GM18519 (cell line): ENCODE measurements at regions not wholly inside any gene's neighbourhood (a gene's known extent, or its start where the extent isn't known, plus 50 kb on each side); places are given as distances from the start of the nearest gene placed in this dataset.
A peak's percentile ranks its signal among the peaks of the same experiment; 100 is the strongest.
"Not testable (repeated sequence)": the region's sequence is repeated elsewhere in the genome, so short reads cannot be mapped to it uniquely, and the experiment has no call there.

Source experiments
- ATAC-seq: cut with Tn5 transposase; IDR thresholded peaks from one replicate; pipeline ENCODE4 v1.9.1; 2021; ENCODE audit warnings: mild to moderate bottlenecking, moderate library complexity; ENCODE audit not compliant: unreplicated experiment, low FRiP score

DNA sequence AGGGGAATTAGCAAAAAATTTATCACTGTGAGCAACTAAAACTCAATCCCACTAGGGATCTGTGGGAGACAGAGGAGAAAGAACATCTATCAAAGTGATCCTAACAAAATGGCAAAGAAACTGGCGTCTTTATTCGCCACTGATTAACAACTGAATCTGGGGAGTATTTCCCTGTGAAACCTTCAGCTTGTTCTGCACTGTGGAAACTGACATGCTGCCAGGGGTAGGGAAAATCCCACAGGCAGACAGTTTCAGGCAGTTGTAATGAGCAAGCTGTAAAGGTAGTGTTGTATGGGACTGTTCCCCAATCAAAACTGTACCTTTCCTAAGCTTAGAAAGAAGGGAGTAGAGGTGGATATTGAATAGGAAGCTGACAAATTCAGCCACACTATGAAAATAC, 611.7 kb downstream of the VGLL3 start:
- no peak for ATAC-seq

DNA sequence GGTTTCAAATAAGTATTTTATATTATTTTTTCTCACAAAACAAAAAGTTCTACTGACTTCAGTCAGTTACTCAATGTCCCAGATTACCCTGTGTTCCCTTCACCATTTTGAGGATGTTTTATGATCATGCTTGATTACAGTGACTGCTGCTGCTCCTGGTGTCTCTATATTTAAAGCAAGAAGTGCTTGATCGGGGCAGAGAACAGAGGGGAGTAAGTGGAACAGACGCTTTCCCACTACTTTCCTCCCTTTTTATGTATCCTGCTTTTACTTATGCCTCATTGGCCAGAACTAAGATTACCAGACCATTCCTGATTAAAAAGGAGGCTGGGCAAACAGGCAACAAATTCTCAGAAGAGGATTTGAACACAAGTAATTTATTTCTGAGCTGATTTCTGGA, 612.1 kb downstream of the VGLL3 start:
- no peak for ATAC-seq

DNA sequence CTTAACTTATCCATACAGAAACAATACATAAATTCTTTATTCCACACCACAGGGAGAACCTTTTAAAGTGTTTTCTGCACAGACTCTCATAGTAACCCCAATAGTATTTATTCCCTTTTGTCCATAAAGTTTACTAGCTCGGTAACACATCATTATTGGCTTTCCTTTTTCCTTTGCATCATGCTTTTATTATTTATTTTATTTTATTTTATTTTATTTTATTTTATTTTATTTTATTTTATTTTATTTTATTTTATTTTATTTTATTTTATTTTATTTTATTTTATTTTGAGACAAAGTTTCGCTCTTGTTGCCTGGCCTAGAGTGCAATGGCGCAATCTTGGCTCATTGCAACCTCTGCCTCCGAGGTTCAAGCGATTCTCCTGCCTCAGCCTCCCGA, 655.4 kb downstream of the VGLL3 start:
- not testable (repeated sequence) for ATAC-seq

DNA sequence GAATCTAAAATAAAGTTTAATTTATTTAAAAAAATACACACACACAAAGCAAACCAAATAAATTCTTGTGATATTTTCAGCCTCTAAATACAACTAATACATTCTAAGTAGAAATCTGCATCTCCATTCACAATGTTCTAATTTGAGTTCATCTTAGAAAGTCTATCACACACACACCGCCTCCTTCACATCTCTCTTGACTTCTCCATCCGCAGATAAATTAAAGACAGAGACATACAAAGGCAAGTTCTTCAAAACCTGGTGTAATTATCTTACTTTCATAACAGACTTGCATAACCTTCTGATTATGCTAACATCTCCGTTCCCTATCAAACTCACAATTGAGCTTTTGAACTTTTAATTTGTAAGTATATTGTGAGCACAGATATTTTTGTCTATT, 657.3 kb downstream of the VGLL3 start:
- no peak for ATAC-seq

DNA sequence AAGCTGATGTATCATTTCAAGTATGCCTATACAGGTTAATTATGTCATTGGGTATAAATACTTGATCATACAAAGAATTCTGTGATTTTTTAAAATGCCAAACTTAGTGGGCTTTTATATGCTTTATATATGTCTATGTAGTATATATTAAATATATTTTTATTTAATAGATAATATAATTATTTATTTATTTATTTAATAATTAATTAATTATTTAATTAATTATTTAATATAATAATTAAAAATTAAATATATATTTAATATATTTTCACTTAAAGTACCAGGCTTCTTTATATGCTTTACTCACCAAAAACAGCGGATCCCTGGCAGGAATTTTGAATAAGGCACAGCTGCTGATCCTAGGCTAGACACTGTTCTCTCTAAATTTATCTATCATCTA, 687.0 kb downstream of the VGLL3 start:
- no peak for ATAC-seq

DNA sequence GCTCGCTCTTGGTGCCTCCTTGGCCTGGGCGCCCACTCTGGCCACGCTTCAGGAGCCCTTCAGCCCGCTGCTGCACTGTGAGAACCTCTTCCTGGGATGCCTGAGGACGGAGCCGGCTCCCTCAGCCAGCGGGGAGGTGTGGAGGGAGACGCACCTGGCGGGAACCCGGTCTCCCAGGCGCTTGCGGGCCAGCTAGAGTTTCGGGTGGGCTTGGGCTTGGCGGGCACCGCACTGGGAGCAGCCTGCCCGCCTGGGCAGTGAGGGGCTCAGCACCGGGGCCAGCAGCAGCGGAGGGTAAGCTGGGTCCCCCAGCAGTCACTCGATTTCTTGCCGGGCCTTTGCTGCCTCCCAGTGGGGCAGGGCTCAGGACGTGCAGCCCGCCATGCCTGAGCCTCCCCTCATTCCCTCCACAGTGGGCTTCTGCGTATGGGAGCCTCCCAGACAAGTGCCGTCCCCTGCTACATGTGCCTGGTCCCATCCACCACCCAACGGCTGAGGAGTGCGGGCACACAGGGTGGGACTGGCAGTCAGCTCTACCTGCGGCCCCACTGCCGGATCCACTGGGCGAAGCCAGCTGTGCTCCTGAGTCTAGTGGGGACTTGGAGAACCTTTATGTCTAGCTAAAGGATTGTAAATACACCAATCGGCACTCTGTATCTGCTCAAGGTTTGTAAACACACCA, 708.7 kb downstream of the VGLL3 start:
- ATAC-seq = no peak

DNA sequence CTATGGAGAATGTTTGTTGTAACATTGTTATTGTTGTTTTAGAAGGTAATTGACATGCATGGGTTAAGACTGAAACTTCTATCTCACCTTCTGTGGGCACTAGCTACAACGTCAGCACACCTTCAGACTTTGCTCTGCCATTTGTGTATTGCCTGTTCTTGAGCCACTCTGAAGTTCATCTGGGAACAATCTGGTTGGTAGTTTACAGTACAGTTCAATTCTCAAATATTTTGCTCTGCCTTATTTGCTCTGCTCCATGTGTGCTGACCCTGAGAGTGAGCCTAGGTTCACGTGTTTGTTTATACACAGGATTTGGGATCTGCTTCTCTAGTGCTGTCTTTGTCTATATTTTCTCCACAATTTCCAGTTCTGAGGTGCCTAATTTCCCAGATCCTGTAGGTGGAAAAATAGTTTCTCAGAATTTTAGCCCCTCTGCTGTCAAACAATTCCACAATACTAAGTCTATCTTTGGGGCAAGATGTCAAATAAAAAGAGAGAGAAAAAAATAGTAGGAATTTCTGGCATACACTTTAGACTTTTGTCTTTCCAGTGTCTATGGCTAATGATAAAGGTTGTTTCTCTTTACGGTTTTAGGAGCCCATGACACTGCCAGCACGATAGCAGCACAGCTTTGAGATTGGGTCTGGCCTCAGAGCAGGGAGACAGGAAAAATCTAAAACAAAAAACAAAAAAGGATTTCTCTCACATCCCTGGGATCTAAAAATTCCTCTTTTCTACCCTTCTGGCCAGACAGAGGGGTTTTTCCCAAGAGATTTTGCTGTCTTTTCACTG, 721.4 kb downstream of the VGLL3 start:
- no peak for ATAC-seq

DNA sequence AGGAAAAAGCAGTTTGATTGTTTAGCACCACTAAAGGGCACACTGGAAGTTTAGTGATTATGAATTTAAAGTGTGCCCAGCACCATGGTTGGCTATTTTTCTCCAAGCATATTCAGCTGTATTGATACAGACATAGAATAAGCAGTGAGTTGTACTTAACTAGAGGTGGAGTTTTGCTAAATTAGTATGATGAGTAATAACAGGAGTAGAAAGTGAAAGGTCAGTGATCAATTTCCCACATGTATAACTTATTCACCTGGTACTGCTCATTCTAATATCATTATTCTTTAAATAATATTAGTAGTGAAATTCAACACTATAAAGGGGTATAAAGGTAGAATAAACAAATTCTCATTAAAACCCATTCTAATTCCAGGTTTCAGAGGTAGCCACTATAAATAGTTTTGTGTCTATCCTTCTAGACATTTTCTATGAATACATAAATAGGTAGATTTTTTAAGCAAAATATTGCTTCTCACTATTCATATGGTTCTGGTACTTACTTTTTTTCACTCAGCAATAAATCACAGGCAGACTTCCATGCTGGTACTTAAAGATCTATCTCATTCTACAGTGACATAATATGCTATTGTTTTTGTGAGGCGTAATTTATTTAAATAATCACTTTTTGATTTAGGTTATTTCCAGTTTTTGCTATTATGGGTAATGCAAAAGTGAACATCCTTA, 732.9 kb downstream of the VGLL3 start:
- ATAC-seq = peak; percentile 51

DNA sequence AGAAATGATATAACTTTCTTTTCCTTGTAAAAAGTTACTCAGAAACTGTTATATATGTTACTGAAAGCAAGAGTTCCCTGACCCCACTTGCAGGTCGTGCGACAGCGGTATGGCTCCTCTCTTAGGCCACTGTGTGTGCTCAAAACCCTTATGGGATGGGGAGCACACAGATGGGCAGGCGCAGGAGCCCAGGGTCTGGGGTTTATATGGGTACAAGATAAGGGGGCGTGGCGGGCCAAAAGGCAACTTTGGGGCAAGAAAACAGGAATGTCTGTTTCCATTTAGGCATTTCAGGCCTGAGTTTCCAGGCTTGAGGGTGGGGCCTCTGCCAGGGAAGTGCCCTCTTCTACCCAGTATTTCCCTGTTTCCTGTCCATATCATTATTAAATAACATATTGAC, 736.5 kb downstream of the VGLL3 start:
- ATAC-seq = no peak

DNA sequence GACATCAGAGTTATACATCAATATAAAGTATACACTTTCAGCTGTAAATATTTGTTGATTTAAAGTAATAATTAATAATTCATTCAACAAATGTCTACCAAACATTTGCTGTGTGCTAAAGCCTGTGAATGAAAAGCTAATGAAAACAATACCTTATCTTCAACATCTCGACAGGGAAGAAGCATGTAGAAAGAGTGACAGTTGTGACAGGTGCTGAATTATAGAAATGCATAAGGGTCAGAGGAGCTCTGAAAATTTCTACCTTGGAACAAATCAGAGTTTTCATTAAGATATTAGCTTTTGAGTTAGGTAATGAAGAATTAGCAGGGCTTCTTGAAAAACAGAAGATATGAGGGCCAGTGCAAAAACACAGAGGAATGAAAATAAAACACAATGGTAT, 739.2 kb downstream of the VGLL3 start:
- ATAC-seq = no peak

DNA sequence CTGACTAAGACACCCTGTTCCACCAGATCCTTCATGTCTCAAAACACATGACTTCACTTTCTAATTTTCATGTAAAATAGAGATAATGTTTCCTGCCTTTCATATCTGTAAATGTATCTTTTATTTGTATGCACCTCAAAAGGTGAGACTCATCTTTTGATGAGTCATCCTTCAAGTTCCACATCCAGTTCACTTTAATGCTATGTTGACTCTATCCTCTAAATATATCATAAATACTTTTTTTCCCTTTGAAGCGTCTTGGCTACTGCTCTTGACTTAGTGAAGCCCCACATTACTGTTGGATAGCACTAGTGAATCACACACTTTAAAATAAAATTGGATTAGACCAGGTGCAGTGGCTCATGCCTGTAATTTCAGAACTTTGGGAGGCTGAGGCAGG, 741.1 kb downstream of the VGLL3 start:
- ATAC-seq = no peak

DNA sequence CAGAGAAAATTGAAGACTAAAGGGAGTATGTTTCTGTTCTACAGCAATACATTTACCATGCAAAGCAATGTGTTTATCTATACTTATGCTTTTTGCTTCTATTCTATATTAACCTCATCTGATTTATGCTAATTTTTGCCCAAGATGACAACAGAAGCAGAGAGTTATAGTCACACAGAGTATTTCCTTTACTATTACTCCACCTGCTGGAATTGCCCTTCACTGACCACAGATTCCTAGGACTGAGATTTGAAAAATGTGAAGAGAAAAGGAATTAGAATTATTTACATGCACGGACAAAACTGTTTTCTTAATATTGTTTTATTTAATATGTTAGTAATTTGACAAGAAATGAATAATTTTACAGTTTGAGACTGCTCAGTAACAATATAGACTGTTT, 745.6 kb downstream of the VGLL3 start:
- ATAC-seq = no peak

DNA sequence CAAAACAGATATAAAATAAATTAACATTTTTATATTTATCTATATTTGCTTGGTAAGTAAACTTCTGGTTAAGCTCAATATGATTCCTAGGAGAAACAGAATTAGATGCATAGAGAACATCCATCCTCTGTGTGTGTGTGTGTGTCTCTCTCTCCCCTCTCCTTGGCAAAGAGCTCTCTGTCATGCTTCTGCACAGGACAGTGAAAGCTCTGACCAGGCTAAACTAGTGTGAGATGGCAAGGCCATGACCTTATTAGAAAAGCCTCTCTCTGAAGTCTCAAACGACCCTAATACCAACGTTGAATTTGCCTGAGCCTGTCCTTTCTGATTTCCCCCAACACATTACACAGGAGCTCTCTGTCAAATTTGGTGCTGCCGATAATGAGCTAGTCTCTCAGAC, 746.0 kb downstream of the VGLL3 start:
- no peak for ATAC-seq

DNA sequence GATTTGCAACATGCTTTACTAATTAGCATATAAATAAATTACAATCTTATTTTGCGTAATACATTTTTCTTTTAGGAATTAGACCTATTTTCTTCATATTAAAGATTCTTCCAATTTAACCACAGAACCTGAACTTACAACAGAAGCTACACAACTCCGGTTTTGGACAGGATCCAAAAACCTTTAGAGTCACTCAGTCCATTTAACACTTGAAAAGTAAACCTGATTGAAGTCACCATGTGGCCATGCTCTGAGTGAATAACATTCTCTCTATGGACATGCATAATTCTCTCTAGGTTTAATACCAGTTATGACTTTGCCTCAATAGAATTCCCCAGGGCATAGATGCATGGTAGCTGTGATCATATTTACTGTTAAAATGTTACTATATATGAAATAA, 751.0 kb downstream of the VGLL3 start:
- ATAC-seq = no peak

DNA sequence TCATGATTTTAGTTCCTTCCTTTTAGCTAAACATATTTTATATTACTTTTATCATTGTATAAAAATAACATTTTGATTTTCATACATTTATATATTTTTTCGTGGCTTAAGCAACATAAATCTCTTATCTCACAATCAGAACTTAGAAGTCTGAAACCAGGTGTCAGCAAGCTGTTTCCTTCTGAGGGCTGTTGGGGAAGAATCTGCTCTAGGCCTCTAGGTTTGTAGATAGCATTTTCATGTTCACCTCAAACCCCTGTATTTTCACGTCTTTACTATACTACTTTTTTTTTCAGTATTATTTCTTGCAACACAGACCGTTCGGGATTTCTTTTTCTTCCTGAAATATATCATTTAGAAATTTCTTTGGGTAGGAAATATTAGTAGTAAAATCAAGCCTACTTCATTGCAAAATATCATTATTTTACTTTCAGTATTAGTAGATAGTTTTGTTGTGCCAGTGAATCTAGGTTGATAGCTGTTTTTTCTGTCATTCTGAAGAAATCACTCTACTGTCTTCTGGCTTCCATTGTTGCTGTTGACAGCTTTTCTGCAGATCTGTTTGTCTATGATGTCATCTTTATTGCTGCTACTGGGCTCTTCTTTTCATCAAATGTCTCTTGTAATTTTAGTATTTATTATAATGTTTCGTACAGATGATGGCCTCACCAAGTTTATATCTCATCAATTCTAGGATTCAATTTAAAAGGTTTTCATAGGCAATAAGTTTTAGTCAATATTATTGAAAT, 756.3 kb downstream of the VGLL3 start:
- ATAC-seq = no peak

DNA sequence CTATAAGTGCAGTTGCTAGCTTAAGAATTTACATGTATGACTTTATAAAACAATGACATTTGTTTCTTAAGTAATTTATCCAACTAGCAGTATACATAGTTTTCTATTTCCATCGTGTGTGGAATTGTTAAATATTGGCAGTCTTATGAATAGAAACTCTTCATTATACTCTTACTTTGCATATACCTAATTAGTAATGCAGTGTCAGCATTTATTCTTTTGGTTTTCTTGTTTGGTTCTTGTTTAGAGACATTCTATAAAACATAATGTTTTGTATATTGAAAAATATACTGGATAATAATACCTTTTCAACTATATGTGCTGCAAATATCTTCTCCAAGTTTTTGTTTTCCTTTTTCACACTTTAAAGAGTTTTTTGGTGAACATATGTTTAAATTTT, 760.2 kb downstream of the VGLL3 start:
- ATAC-seq = no peak

DNA sequence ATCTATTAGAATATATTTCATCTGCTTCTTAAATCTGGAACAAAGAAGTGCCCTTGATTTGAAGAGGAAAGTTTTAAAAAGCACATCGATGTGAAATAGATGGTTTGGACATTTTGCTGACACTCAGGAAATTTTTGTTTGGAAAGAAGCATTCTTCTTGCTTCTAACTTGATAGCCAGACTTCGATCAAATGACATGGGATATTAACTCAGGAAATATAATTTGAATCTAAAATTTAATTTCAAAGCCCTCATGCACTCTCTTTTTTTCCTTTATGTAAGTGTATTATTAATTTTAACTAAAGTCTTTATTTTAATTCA, 761.2 kb downstream of the VGLL3 start:
- ATAC-seq = no peak

DNA sequence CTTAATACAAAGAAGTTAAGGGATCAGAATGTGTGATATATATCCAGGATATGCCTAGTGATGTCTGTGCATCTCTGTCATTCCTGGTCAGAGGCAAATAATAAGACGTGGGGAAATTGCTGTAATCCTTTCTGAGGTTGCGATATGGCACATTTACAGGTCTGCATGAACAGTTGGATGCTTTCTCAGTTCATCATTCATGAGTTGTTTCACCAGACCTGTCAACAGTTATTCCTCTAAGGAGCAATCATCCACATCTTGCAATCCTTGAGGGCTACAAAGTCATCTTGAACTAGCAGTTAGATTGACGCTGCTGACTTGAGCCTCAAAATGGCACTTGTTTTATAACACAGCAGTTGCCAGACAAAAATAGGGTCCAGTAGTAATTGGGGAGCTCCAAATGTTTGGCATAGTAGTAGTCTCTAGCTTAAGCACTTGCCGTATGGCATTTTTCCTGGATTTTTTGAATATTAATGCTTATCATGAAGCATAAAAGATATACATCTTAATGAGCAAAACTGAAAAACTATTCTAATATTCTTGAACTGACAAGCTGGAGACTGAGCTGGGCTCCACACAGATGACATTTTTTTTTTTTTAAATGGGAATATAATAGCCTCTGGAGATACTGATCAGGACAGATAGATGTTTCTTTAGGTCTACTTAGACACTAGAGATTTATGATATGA, 761.7 kb downstream of the VGLL3 start:
- ATAC-seq = no peak

DNA sequence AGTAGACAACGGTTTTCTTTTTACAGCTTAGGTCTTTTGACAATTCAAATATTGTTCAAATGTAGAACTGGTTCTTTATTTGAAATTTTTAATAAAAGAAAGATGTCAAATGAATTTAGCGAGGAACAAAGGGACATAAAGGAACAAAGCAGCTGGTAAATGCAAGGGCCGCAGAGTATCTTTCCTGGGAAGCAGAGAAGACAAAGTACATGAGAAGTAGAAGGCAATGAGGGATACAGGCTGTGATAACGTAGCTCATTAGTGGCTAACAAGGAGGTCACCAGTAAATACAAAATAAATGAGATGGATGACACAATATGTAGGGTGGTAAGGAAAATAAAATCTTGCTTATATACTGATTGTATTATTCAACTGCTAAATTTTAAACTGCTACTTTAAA, 762.8 kb downstream of the VGLL3 start:
- ATAC-seq = no peak

DNA sequence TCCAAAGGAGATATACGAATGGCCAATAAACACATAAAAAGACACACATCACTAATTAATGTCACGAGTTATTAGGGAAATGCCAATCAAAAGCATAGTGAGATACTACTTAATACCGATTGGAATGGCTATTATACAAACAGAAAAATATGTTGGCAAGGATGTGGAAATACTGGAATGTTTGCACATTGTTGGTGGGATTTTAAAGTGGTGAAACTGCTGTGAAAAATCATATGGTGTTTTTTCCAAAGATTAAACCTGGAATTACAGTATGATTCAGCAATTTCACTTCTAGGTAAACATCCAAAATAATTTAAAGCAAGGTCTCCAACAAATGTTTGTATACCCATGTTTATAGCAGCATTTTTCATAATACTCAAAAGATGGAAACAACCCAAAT, 765.5 kb downstream of the VGLL3 start:
- no peak for ATAC-seq

DNA sequence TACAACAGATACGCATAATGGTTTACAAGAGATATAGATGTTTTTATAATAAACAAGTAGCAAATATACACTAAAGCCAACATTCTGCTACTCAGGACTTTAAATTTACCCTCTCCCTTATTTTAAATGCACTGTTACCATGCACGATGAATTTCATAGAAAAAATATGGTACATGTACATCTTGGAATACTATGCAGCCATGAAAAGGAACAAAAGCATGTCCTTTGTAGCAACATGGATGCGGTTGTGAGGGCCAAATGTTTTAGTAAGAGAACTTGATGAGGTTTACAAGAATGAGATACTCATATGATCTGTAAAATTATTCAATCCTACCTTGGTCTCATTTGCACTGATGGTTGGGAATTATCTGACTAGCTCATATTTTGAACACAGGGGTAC, 769.3 kb downstream of the VGLL3 start:
- ATAC-seq = no peak
